ENCODE measurements at regions not wholly inside any gene's neighbourhood (a gene's known extent, or its start where the extent isn't known, plus 50 kb on each side); places are given as distances from the start of the nearest gene placed in this dataset.

- DNase-seq, result no peak
Measured at GRCh38 chr17:79469646-79470045, 141.2 kb downstream of the RBFOX3 start.

DNA sequence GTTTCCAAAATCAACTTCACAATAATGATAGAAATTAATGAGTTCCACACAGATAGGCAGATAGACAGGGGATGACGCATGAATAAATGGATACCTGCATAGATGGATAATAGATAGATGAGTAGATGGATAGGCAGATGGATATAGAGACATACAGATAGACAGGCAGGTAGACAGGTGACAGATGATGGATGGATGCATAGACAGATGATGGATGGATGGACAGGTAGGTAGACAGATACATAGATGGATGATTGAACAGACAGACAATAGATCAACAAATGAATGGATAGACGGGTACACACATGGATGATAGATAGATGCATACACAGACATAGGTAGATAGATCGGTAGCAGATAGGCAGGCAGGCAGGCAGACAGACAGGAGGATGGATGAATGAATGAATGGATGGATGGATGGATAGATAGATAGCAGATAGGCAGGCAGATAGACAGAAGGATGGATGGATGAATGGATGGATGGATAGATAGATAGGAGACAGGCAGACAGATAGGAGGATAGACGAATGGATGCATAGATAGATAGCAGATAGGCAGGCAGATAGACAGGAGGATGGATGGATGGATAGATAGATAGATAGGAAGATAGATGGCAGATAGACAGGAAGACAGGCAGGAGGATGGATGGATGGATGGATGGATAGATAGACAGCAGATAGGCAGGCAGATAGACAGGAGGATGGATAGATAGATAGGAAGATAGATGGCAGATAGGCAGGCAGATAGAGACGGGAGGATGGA is 142.5 kb downstream of the RBFOX3 start:
- no peak for DNase-seq

GRCh38 chr17:79466562-79467350 is 144.1 kb downstream of the RBFOX3 start:
- DNase-seq, result no peak

DNA sequence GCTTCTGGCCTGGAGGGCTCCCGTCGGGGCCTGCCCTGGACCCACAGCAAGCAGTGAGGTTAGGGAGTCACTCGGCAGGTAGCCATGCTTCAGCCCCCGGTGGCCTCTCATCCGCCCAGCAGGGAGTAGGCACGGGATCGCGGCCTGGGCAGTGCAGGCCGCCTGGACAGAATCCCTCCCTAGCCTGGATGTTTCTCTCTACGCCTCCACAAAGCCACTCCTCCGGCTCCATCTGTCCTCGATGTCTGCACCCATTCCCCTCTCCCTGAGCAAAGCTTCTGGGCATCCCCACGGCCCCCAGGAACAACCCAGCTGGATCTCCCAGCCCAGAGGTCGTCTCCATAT is 145.2 kb downstream of the RBFOX3 start:
- DNase-seq, result no peak

DNA sequence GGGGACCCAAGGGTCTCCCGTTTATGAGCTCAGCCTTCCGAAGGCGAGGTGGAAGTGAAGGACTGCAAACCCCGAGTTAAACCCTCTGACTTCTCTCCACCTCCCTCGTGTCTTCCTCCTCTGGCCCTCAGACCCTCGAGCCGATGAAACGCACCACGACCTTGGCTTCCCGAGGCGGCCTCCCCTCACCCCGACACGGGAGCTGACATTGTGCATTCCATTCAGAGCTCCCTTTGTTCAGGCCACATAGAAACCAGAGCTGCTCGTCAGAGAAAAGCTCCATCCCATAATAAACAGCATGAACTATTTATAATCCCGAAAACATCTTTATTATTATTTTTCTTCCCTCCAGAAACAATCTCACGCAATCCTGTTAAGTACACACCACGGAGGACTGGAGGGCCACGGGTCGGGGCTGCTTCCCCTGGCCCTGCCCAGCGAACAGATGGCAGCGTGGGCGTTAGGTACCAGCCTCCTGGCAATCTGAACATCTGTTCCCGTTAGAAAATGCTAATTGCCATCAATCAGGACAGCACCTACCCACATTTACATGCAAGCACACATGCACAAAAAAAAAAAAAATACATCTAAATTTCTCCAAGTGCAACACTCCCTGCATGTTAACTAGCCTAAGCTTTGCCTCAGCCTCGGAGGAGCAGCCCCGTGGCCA is 145.7 kb downstream of the RBFOX3 start:
- no peak for DNase-seq

DNA sequence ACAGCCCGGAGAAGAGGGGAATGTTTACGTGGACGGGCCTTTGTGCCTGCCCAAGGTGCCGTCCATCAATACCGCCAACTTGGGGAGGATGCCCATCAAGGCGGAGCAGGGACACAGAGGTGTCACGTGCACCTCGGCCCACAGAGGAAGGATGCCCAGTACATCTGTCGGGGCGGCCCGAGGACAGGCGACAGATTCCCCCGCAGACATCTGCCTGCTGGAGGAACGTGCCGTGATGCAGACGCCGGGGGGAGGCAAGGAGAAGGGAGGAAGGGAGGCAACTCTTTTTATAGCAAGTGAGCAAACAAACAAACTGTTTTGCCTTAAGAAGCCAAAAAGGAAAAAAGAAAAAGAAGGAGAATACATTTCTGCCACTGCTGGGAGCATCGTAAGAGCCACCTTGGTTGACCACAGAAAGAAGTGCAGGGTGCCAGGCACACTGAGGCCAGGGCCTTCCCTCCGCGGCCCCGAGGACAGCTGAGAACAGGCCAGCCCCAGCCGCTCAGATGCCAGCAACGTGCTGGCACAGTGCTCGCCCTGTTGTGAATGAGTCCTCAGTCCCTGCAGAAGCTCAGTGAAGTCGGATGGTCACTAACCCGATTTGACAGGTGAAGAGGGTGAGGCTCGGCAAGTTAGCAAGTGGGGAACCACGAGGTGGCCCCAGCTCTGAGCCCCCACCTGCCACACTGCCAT is 146.4 kb downstream of the RBFOX3 start:
- DNase-seq, result no peak

DNA sequence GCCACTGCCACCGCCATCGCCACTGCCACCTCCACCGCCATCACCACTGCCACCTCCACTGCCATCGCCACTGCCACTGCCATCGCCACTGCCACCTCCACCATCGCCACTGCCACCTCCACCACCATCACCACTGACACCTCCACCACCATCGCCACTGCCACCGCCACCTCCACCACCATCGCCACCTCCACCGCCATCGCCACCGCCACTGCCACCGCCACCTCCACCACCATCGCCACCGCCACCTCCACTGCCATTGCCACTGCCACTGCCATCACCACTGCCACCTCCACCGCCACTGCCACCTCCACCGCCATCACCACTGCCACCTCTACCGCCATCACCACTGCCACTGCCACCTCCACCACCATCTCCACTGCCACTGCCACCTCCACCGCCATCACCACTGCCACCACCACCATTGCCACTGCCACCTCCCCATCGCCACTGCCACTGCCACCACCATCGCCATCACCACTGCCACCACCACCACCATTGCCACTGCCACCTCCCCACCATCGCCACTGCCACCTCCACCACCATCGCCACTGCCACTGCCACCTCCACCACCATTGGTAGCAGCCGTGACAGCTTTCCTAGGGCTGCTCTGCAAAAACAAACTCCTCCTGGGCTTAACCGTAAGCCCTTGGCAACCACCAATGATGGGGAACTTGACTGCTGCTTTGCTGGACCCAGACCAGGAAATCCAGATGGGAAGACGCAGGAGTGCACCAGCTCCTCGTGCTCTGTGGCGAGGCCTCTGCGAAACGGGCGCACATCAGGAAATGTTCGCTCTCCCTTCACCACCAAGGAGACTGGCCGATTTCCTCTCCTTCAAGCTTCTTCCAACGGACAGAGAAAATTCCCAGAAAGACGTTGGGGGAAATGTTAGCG is 147.2 kb downstream of the RBFOX3 start:
- no peak for DNase-seq

- no peak for DNase-seq
Measured at GRCh38 chr17:79461041-79461440, 149.8 kb downstream of the RBFOX3 start.

DNA sequence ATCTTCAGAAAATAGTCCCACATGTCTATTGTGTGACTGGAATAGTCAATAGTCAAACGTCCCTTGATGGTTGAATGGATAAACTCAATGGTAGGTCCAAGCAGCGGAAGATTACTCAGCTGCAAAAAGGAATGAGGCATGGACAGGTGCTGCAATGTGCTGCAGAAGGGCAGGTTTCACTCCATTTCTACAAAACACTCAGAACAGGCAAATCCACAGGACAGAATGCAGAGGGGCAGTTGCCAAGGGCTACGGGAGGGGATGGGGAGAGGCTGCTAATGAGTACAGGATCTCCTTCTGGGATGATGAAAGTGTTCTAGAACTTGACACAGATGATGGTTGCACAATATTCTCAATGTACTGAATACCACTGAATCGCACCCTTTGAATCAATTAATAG is 151.0 kb downstream of the RBFOX3 start:
- no peak for DNase-seq

GRCh38 chr17:79459003-79459655 is 151.7 kb downstream of the RBFOX3 start:
- DNase-seq, result no peak

DNA sequence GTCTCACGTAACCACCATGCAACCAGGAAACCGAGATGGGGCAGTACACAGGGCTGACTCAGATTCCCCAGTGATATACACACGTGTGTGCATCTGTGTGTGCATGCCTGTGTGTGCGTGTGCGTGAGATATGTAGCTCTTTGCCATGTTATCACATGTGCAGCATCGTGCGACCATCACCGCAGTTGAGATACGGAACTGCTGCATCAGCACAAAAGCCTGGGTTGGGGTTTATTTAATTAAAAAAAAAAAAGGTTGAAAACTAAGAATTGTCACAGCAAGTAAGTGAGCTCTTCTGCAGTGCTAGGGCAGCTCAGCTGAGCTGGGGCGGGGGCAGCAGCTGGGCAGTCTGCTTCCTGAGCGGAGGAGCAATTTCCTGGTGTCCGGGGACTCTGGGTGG is 152.5 kb downstream of the RBFOX3 start:
- no peak for DNase-seq

DNA sequence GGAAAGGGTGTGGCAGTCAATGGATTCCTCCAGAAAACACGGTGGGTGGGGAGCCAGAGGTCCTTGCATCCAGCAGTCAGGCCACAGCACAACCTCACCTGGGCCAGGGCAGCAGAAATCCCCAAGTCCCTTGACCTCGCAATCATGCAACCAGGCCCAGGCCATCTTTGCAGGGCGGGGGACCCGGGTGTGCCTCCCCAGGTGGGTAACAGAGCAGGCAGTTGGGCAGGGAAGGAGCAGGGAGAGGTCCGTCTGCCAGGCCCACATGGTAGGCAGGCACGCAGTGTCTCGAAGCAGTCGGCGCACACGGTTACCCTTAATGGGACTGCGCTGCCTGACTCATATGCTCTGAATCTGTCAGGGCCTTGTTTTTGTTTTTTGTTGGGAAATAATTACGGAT is 153.0 kb downstream of the RBFOX3 start:
- DNase-seq, result no peak

- no peak for DNase-seq
Measured at GRCh38 chr17:79457376-79457775, 153.5 kb downstream of the RBFOX3 start.

- no peak for DNase-seq
Measured at GRCh38 chr17:79455636-79456035, 155.2 kb downstream of the RBFOX3 start.

DNA sequence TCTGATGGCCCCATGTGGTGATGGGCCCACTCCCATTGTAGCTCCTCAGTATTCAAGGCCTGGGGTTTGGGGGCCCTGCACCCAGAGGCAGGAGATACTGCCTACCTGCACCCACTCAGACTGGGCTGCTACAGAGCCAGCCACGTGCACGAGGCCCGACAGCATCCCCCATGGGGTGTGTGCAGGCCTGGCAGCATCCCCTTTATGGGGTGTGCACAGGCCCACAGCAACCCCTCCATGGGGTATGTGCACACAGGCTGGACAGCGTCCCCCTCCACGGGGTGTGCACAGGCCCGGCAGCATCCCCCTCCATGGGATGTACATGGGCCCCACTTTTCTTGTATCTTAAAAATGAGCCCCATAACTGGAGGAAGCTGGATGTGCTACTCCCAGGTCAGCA is 156.0 kb downstream of the RBFOX3 start:
- no peak for DNase-seq

- DNase-seq, result no peak
Measured at GRCh38 chr17:79453481-79453880, 157.4 kb downstream of the RBFOX3 start.

DNA sequence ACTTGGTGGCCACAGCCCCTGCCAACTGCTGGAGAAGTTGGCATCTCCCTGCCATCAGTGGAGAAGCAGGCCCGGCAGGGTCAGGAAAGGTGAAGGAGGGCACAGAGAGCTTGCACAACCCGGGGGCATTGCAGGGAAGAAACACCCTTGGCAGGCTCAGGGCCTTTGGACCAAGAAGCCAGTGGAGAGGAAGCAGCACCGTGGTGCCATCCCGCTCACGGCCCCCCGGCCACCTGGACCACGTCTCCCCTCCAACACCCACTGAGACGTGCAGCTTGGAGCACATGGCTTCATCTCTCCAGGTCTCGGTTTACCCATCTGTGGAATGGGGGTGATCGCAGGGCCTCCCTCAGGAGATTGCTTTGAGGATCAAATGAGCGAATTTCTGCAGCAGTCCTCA is 158.1 kb downstream of the RBFOX3 start:
- no peak for DNase-seq

- no peak for DNase-seq
Measured at GRCh38 chr17:79451167-79451566, 159.7 kb downstream of the RBFOX3 start.

GRCh38 chr17:79446399-79447009 is 164.3 kb downstream of the RBFOX3 start:
- DNase-seq, result no peak

- no peak for DNase-seq
Measured at GRCh38 chr17:79444198-79444597, 166.7 kb downstream of the RBFOX3 start.

DNA sequence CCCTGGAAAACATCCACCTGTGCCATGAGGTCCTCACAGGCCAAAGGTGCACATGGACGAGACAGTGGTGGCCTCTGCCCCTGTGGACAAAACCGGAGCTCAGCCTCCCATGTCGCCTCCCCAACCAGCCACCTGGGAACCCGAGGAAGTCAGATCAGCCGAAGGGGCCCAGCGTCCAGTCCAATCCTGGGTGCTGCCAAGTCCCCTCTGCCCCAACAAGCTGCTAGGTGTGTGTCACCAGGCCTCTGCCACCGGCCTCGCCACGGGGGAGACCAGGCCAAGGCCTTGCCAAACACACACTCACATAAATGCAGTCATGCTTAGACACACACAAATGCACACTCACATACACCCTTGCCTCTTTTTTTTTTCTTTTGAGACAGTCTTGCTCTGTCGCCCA is 167.8 kb downstream of the RBFOX3 start:
- no peak for DNase-seq
